Mesothelial cell of epicardium (in vitro differentiated cells): ENCODE measurements at regions not wholly inside any gene's neighbourhood (a gene's known extent, or its start where the extent isn't known, plus 50 kb on each side); places are given as distances from the start of the nearest gene placed in this dataset.

Source experiments
- DNase-seq, 2 experiments: peaks; one replicate each; pipeline ENCODE4 v3.0.0; 2021; ENCODE audit warnings: low spot score in 2 of 2; ENCODE audit not compliant: unreplicated experiment in 2 of 2
- H3K27ac Mint-ChIP-seq: 2 replicates; pipeline ENCODE4 v1.8.0; 2021; ENCODE audit warnings: mixed read lengths
- H3K27me3 Mint-ChIP-seq: 2 replicates; pipeline ENCODE4 v1.8.0; 2021; ENCODE audit warnings: low read depth, mixed read lengths
- H3K36me3 Mint-ChIP-seq: 2 replicates; pipeline ENCODE4 v1.8.0; 2021; ENCODE audit warnings: mixed read lengths
- H3K4me1 Mint-ChIP-seq: 2 replicates; pipeline ENCODE4 v1.8.0; 2021; ENCODE audit warnings: mixed read lengths
- H3K4me3 Mint-ChIP-seq: 2 replicates; pipeline ENCODE4 v1.8.0; 2021; ENCODE audit warnings: mild to moderate bottlenecking, moderate library complexity, mixed read lengths
- H3K9me3 Mint-ChIP-seq: 2 replicates; pipeline ENCODE4 v1.8.0; 2021; ENCODE audit warnings: mixed read lengths
- CTCF ChIP-seq: fragments of 200-600 bp; sonication (generic); IDR thresholded peaks from one replicate; pipeline ENCODE4 v1.5.0; 2021; ENCODE audit warnings: antibody characterized with exemption; ENCODE audit not compliant: unreplicated experiment

- Mint-ChIP-seq H3K4me1 (no peaks in the 10 kb centered on the region), H3K27ac (no peak overlapping the region), H3K4me3 (no peak overlapping the region)
Measured at GRCh38 chr3:17847156-17847555, 104.7 kb upstream of the TBC1D5 start.

GRCh38 chr3:17846466-17846865, 104.0 kb upstream of the TBC1D5 start:
- H3K36me3 Mint-ChIP-seq: no peaks in the 10 kb centered on the region
- no peak overlapping the region for H3K27ac Mint-ChIP-seq
- DNase-seq: no peak
- no peaks in the 10 kb centered on the region for H3K9me3 Mint-ChIP-seq
- H3K4me3 Mint-ChIP-seq: no peak overlapping the region
- H3K27me3 Mint-ChIP-seq: no peaks in the 10 kb centered on the region
- no peaks in the 10 kb centered on the region for H3K4me1 Mint-ChIP-seq
- no peak for TF ChIP-seq CTCF

More at GRCh38 chr3:17847156-17847555, 104.7 kb upstream of the TBC1D5 start:
- Mint-ChIP-seq H3K9me3 (peaks cover 2% of the 10 kb centered on the region), H3K36me3 (no peaks in the 10 kb centered on the region), H3K27me3 (no peaks in the 10 kb centered on the region)
- no peak for DNase-seq
- TF ChIP-seq CTCF: no peak

- no peak for DNase-seq
- Mint-ChIP-seq H3K9me3 (no peaks in the 10 kb centered on the region), H3K36me3 (no peaks in the 10 kb centered on the region), H3K4me1 (no peaks in the 10 kb centered on the region), H3K27ac (no peak overlapping the region), H3K4me3 (no peak overlapping the region), H3K27me3 (peaks cover 3% of the 10 kb centered on the region)
- TF ChIP-seq CTCF: no peak
Measured at GRCh38 chr3:17845026-17845812, 102.8 kb upstream of the TBC1D5 start.

GRCh38 chr3:17844236-17844635, 101.8 kb upstream of the TBC1D5 start:
- Mint-ChIP-seq H3K4me3 (no peak overlapping the region), H3K4me1 (no peaks in the 10 kb centered on the region), H3K27me3 (peaks cover 3% of the 10 kb centered on the region), H3K27ac (no peak overlapping the region), H3K36me3 (no peaks in the 10 kb centered on the region), H3K9me3 (no peaks in the 10 kb centered on the region)
- no peak for TF ChIP-seq CTCF
- DNase-seq: no peak

- peak; percentile 73 for TF ChIP-seq CTCF
- Mint-ChIP-seq H3K27me3 (peaks cover 9% of the 10 kb centered on the region), H3K27ac (no peak overlapping the region), H3K9me3 (no peaks in the 10 kb centered on the region), H3K4me1 (peaks cover 1% of the 10 kb centered on the region), H3K4me3 (no peak overlapping the region), H3K36me3 (no peaks in the 10 kb centered on the region)
- DNase-seq: peak; percentile 62 to 89
Measured at GRCh38 chr3:17841190-17841828, 98.9 kb upstream of the TBC1D5 start.
